ENCODE measurements at regions not wholly inside any gene's neighbourhood (a gene's known extent, or its start where the extent isn't known, plus 50 kb on each side); places are given as distances from the start of the nearest gene placed in this dataset.

DNA sequence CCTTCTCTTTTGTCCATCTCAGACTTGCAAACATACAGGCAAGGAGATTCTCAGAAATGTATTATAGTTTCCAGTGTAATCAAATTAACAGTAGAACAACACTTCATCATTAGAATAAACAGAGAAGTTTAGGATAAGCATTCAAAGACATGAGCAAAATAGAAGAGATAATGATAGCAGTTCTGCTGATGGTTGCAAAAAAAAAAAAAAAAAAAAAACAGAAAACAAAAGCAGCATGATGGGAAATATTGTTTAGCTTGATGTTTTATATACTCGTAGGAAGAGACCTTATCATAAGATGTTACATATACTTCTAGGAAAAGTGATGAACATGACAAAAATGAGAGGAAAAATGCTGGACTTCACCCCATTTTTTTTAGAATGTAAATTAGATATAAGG is 1356.2 kb downstream of the MAT2B start:
- Mint-ChIP-seq H3K27me3 (ENCODE audit: insufficient read depth) (no peaks in the 10 kb centered on the region), H3K9me3 (no peaks in the 10 kb centered on the region), H3K4me1 (no peaks in the 10 kb centered on the region), H3K36me3 (ENCODE audit: low read depth) (no peaks in the 10 kb centered on the region), H3K4me3 (no peak overlapping the region), H3K27ac (no peak overlapping the region)
- H3K4me1 ChIP-seq (ENCODE audit: control insufficient read depth, insufficient read depth, low read length), result no peaks in the 10 kb centered on the region
- H3K27ac ChIP-seq (ENCODE audit: low read depth, low read length), result no peak overlapping the region
- no peaks in the 10 kb centered on the region for H3K9me3 ChIP-seq (ENCODE audit: control insufficient read depth, low read length)
- no peaks in the 10 kb centered on the region for H3K36me3 ChIP-seq (ENCODE audit: control insufficient read depth, insufficient read depth, low read length)
- TF ChIP-seq, protein P1, sequence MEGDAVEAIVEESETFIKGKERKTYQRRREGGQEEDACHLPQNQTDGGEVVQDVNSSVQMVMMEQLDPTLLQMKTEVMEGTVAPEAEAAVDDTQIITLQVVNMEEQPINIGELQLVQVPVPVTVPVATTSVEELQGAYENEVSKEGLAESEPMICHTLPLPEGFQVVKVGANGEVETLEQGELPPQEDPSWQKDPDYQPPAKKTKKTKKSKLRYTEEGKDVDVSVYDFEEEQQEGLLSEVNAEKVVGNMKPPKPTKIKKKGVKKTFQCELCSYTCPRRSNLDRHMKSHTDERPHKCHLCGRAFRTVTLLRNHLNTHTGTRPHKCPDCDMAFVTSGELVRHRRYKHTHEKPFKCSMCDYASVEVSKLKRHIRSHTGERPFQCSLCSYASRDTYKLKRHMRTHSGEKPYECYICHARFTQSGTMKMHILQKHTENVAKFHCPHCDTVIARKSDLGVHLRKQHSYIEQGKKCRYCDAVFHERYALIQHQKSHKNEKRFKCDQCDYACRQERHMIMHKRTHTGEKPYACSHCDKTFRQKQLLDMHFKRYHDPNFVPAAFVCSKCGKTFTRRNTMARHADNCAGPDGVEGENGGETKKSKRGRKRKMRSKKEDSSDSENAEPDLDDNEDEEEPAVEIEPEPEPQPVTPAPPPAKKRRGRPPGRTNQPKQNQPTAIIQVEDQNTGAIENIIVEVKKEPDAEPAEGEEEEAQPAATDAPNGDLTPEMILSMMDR (conservative IDR thresholded peaks at IDR 0.05), result no peak
- WGBS, 2 experiments (ENCODE audit: insufficient coverage in 1 of 2, insufficient read length in 1 of 2), result 100% methylated on average over 1 of the region's 1 CpG; no CpG with 5 or more reads in 1 of the 2 experiments
- no peak for DNase-seq
- no peak overlapping the region for H3K9ac ChIP-seq (ENCODE audit: extremely low read depth, low read length, poor library complexity, severe bottlenecking)
- no peak overlapping the region for H3K4me3 ChIP-seq (ENCODE audit: low read length)
- H3K27me3 ChIP-seq (ENCODE audit: control insufficient read depth, insufficient read depth, low read length, poor library complexity, severe bottlenecking), result no peaks in the 10 kb centered on the region

DNA sequence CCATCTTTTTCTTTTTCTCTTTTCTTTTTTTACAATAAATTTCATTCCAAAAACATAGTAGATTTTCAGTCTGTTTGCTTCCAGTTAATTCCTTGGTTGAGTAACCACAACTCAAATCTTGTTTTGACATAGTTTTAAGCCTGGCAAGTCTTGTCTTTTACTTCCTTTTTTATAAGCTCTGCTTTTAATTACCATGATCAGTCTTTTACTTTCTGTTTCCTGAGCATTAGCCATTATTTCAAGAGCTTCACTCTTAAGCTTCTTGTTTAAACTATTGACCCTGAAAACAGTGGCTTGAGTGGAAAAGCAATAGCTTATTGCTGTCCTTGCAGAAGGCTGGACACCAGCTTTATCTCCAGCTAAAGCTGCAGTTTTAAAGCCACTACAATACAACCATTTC is 1363.3 kb downstream of the MAT2B start:
- Mint-ChIP-seq H3K4me3 (no peak overlapping the region), H3K36me3 (ENCODE audit: low read depth) (no peaks in the 10 kb centered on the region), H3K4me1 (no peaks in the 10 kb centered on the region), H3K9me3 (no peaks in the 10 kb centered on the region), H3K27ac (no peak overlapping the region), H3K27me3 (ENCODE audit: insufficient read depth) (no peaks in the 10 kb centered on the region)
- Histone ChIP-seq H3K9me3 (ENCODE audit: control insufficient read depth, low read length) (no peaks in the 10 kb centered on the region), H3K27me3 (ENCODE audit: control insufficient read depth, insufficient read depth, low read length, poor library complexity, severe bottlenecking) (no peaks in the 10 kb centered on the region), H3K36me3 (ENCODE audit: control insufficient read depth, insufficient read depth, low read length) (no peaks in the 10 kb centered on the region), H3K4me3 (ENCODE audit: low read length) (no peak overlapping the region), H3K4me1 (ENCODE audit: control insufficient read depth, insufficient read depth, low read length) (no peaks in the 10 kb centered on the region), H3K27ac (ENCODE audit: low read depth, low read length) (no peak overlapping the region), H3K9ac (ENCODE audit: extremely low read depth, low read length, poor library complexity, severe bottlenecking) (no peak overlapping the region)
- TF ChIP-seq, protein P1 (conservative IDR thresholded peaks at IDR 0.05), result no peak
- no peak for DNase-seq

DNA sequence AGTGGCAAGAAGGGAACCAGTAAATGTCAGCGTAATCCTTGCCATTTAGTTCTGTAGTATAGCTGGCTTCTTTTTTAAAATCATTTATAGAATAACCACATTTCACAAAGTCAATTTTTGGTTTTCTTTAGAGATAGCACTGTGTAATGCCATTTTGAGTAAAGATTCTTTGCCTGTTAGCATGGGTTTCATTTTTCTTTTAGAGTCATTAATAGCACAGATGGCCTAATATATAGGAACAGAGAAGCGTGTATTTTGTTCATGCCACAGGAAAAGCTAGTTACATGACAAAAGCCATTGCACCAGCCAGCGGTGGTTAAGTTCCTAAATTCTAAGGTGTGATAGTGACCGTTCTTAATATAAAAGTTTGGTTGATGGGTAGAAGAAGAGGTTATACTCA is 1363.9 kb downstream of the MAT2B start:
- no peaks in the 10 kb centered on the region for H3K9me3 Mint-ChIP-seq
- DNase-seq, result no peak
- Histone ChIP-seq H3K27me3 (ENCODE audit: control insufficient read depth, insufficient read depth, low read length, poor library complexity, severe bottlenecking) (no peaks in the 10 kb centered on the region), H3K9ac (ENCODE audit: extremely low read depth, low read length, poor library complexity, severe bottlenecking) (no peak overlapping the region), H3K27ac (ENCODE audit: low read depth, low read length) (no peak overlapping the region), H3K4me3 (ENCODE audit: low read length) (no peak overlapping the region), H3K36me3 (ENCODE audit: control insufficient read depth, insufficient read depth, low read length) (no peaks in the 10 kb centered on the region), H3K4me1 (ENCODE audit: control insufficient read depth, insufficient read depth, low read length) (no peaks in the 10 kb centered on the region), H3K9me3 (ENCODE audit: control insufficient read depth, low read length) (no peaks in the 10 kb centered on the region)
- 93 to 100% methylated on average over 1 to 4 of the region's 4 CpGs for WGBS, 2 experiments (ENCODE audit: insufficient coverage in 1 of 2, insufficient read length in 1 of 2)
- no peaks in the 10 kb centered on the region for H3K36me3 Mint-ChIP-seq (ENCODE audit: low read depth)
- TF ChIP-seq, protein P1 (conservative IDR thresholded peaks at IDR 0.05), result no peak
- no peaks in the 10 kb centered on the region for H3K27me3 Mint-ChIP-seq (ENCODE audit: insufficient read depth)
- H3K27ac Mint-ChIP-seq, result no peak overlapping the region
- no peaks in the 10 kb centered on the region for H3K4me1 Mint-ChIP-seq
- no peak overlapping the region for H3K4me3 Mint-ChIP-seq

All from endodermal cell (in vitro differentiated cells).